ENCODE measurements at regions not wholly inside any gene's neighbourhood (a gene's known extent, or its start where the extent isn't known, plus 50 kb on each side); places are given as distances from the start of the nearest gene placed in this dataset.

GRCh38 chr14:80109055-80109454 is 102.2 kb downstream of the DIO2 start:
- Histone ChIP-seq H3K36me3 (ENCODE audit: control insufficient read depth in 2 of 2, insufficient read depth in 2 of 2, low read length in 1 of 2) (no peaks in the 10 kb centered on the region), H3K4me1 (ENCODE audit: control insufficient read depth in 2 of 2, insufficient read depth in 2 of 2, low read length in 1 of 2) (no peaks in the 10 kb centered on the region), H3K27me3 (ENCODE audit: control insufficient read depth in 1 of 2, insufficient read depth in 2 of 2, low read length in 2 of 2) (no peaks in the 10 kb centered on the region), H3K27ac (ENCODE audit: low read depth in 2 of 2, low read length in 1 of 2) (no peak overlapping the region), H3K4me3 (ENCODE audit: low read depth in 1 of 2, low read length in 2 of 2) (no peak overlapping the region), H3K9me3 (ENCODE audit: control insufficient read depth in 2 of 2, insufficient read depth in 1 of 2, low read depth in 1 of 2, low read length in 1 of 2) (peaks cover 0 to 2% of the 10 kb centered on the region in 2 donors)
- 78 to 89% methylated on average over 1 of the region's 1 CpG for WGBS, 2 donors

GRCh38 chr14:80108430-80108829 is 102.9 kb downstream of the DIO2 start:
- Histone ChIP-seq H3K36me3 (ENCODE audit: control insufficient read depth in 2 of 2, insufficient read depth in 2 of 2, low read length in 1 of 2) (no peaks in the 10 kb centered on the region), H3K27ac (ENCODE audit: low read depth in 2 of 2, low read length in 1 of 2) (no peak overlapping the region), H3K27me3 (ENCODE audit: control insufficient read depth in 1 of 2, insufficient read depth in 2 of 2, low read length in 2 of 2) (no peaks in the 10 kb centered on the region), H3K4me1 (ENCODE audit: control insufficient read depth in 2 of 2, insufficient read depth in 2 of 2, low read length in 1 of 2) (no peaks in the 10 kb centered on the region), H3K4me3 (ENCODE audit: low read depth in 1 of 2, low read length in 2 of 2) (no peak overlapping the region), H3K9me3 (ENCODE audit: control insufficient read depth in 2 of 2, insufficient read depth in 1 of 2, low read depth in 1 of 2, low read length in 1 of 2) (peaks cover 0 to 2% of the 10 kb centered on the region in 2 donors)
- 67 to 75% methylated on average over 2 of the region's 2 CpGs for WGBS, 2 donors

- Histone ChIP-seq H3K4me1 (ENCODE audit: control insufficient read depth in 2 of 2, insufficient read depth in 2 of 2, low read length in 1 of 2) (no peaks in the 10 kb centered on the region), H3K27ac (ENCODE audit: low read depth in 2 of 2, low read length in 1 of 2) (no peak overlapping the region), H3K9me3 (ENCODE audit: control insufficient read depth in 2 of 2, insufficient read depth in 1 of 2, low read depth in 1 of 2, low read length in 1 of 2) (no peaks in the 10 kb centered on the region), H3K36me3 (ENCODE audit: control insufficient read depth in 2 of 2, insufficient read depth in 2 of 2, low read length in 1 of 2) (no peaks in the 10 kb centered on the region), H3K27me3 (ENCODE audit: control insufficient read depth in 1 of 2, insufficient read depth in 2 of 2, low read length in 2 of 2) (no peaks in the 10 kb centered on the region), H3K4me3 (ENCODE audit: low read depth in 1 of 2, low read length in 2 of 2) (no peak overlapping the region)
- 65 to 75% methylated on average over 5 of the region's 5 CpGs for WGBS, 2 donors
Measured at GRCh38 chr14:80105488-80105994, 105.8 kb downstream of the DIO2 start.

GRCh38 chr14:80101835-80102234 is 109.5 kb downstream of the DIO2 start:
- no peaks in the 10 kb centered on the region for H3K36me3 ChIP-seq (ENCODE audit: control insufficient read depth in 2 of 2, insufficient read depth in 2 of 2, low read length in 1 of 2)
- H3K27me3 ChIP-seq (ENCODE audit: control insufficient read depth in 1 of 2, insufficient read depth in 2 of 2, low read length in 2 of 2), result no peaks in the 10 kb centered on the region
- H3K4me1 ChIP-seq (ENCODE audit: control insufficient read depth in 2 of 2, insufficient read depth in 2 of 2, low read length in 1 of 2), result no peaks in the 10 kb centered on the region
- no peak overlapping the region for H3K27ac ChIP-seq (ENCODE audit: low read depth in 2 of 2, low read length in 1 of 2)
- no peaks in the 10 kb centered on the region for H3K9me3 ChIP-seq (ENCODE audit: control insufficient read depth in 2 of 2, insufficient read depth in 1 of 2, low read depth in 1 of 2, low read length in 1 of 2)
- H3K4me3 ChIP-seq (ENCODE audit: low read depth in 1 of 2, low read length in 2 of 2), result no peak overlapping the region

GRCh38 chr14:80100681-80101080 is 110.6 kb downstream of the DIO2 start:
- Histone ChIP-seq H3K4me3 (ENCODE audit: low read depth in 1 of 2, low read length in 2 of 2) (no peak overlapping the region), H3K27ac (ENCODE audit: low read depth in 2 of 2, low read length in 1 of 2) (no peak overlapping the region), H3K4me1 (ENCODE audit: control insufficient read depth in 2 of 2, insufficient read depth in 2 of 2, low read length in 1 of 2) (no peaks in the 10 kb centered on the region), H3K36me3 (ENCODE audit: control insufficient read depth in 2 of 2, insufficient read depth in 2 of 2, low read length in 1 of 2) (no peaks in the 10 kb centered on the region), H3K9me3 (ENCODE audit: control insufficient read depth in 2 of 2, insufficient read depth in 1 of 2, low read depth in 1 of 2, low read length in 1 of 2) (no peaks in the 10 kb centered on the region), H3K27me3 (ENCODE audit: control insufficient read depth in 1 of 2, insufficient read depth in 2 of 2, low read length in 2 of 2) (no peaks in the 10 kb centered on the region)
- 87 to 92% methylated on average over 7 of the region's 7 CpGs for WGBS, 2 donors

GRCh38 chr14:80095623-80096022 is 115.7 kb downstream of the DIO2 start:
- Histone ChIP-seq H3K4me1 (ENCODE audit: control insufficient read depth in 2 of 2, insufficient read depth in 2 of 2, low read length in 1 of 2) (no peaks in the 10 kb centered on the region), H3K9me3 (ENCODE audit: control insufficient read depth in 2 of 2, insufficient read depth in 1 of 2, low read depth in 1 of 2, low read length in 1 of 2) (no peaks in the 10 kb centered on the region), H3K27ac (ENCODE audit: low read depth in 2 of 2, low read length in 1 of 2) (no peak overlapping the region), H3K36me3 (ENCODE audit: control insufficient read depth in 2 of 2, insufficient read depth in 2 of 2, low read length in 1 of 2) (no peaks in the 10 kb centered on the region), H3K4me3 (ENCODE audit: low read depth in 1 of 2, low read length in 2 of 2) (no peak overlapping the region), H3K27me3 (ENCODE audit: control insufficient read depth in 1 of 2, insufficient read depth in 2 of 2, low read length in 2 of 2) (no peaks in the 10 kb centered on the region)
- WGBS, 2 donors, result 68 to 71% methylated on average over 4 of the region's 4 CpGs

GRCh38 chr14:80087411-80087810 is 123.9 kb downstream of the DIO2 start:
- no peak overlapping the region for H3K4me3 ChIP-seq (ENCODE audit: low read depth in 1 of 2, low read length in 2 of 2)
- H3K4me1 ChIP-seq (ENCODE audit: control insufficient read depth in 2 of 2, insufficient read depth in 2 of 2, low read length in 1 of 2), result no peaks in the 10 kb centered on the region
- no peaks in the 10 kb centered on the region for H3K36me3 ChIP-seq (ENCODE audit: control insufficient read depth in 2 of 2, insufficient read depth in 2 of 2, low read length in 1 of 2)
- WGBS, 2 donors, result 64 to 75% methylated on average over 1 of the region's 1 CpG
- no peak overlapping the region for H3K27ac ChIP-seq (ENCODE audit: low read depth in 2 of 2, low read length in 1 of 2)
- H3K27me3 ChIP-seq (ENCODE audit: control insufficient read depth in 1 of 2, insufficient read depth in 2 of 2, low read length in 2 of 2), result no peaks in the 10 kb centered on the region
- no peaks in the 10 kb centered on the region for H3K9me3 ChIP-seq (ENCODE audit: control insufficient read depth in 2 of 2, insufficient read depth in 1 of 2, low read depth in 1 of 2, low read length in 1 of 2)

GRCh38 chr14:80084196-80084595 is 127.1 kb downstream of the DIO2 start:
- no peaks in the 10 kb centered on the region for H3K27me3 ChIP-seq (ENCODE audit: control insufficient read depth in 1 of 2, insufficient read depth in 2 of 2, low read length in 2 of 2)
- H3K27ac ChIP-seq (ENCODE audit: low read depth in 2 of 2, low read length in 1 of 2), result no peak overlapping the region
- no peak overlapping the region for H3K4me3 ChIP-seq (ENCODE audit: low read depth in 1 of 2, low read length in 2 of 2)
- WGBS, 2 donors, result 85 to 92% methylated on average over 2 of the region's 2 CpGs
- H3K9me3 ChIP-seq (ENCODE audit: control insufficient read depth in 2 of 2, insufficient read depth in 1 of 2, low read depth in 1 of 2, low read length in 1 of 2), result no peaks in the 10 kb centered on the region
- no peaks in the 10 kb centered on the region for H3K36me3 ChIP-seq (ENCODE audit: control insufficient read depth in 2 of 2, insufficient read depth in 2 of 2, low read length in 1 of 2)
- no peaks in the 10 kb centered on the region for H3K4me1 ChIP-seq (ENCODE audit: control insufficient read depth in 2 of 2, insufficient read depth in 2 of 2, low read length in 1 of 2)

GRCh38 chr14:80080601-80081000 is 130.7 kb downstream of the DIO2 start:
- WGBS, 2 donors, result 70 to 71% methylated on average over 4 of the region's 4 CpGs

GRCh38 chr14:80078501-80078900 is 132.8 kb downstream of the DIO2 start:
- H3K36me3 ChIP-seq (ENCODE audit: control insufficient read depth in 2 of 2, insufficient read depth in 2 of 2, low read length in 1 of 2), result no peaks in the 10 kb centered on the region
- no peaks in the 10 kb centered on the region for H3K27me3 ChIP-seq (ENCODE audit: control insufficient read depth in 1 of 2, insufficient read depth in 2 of 2, low read length in 2 of 2)
- no peaks in the 10 kb centered on the region for H3K9me3 ChIP-seq (ENCODE audit: control insufficient read depth in 2 of 2, insufficient read depth in 1 of 2, low read depth in 1 of 2, low read length in 1 of 2)
- no peak overlapping the region for H3K4me3 ChIP-seq (ENCODE audit: low read depth in 1 of 2, low read length in 2 of 2)
- 47 to 52% methylated on average over 1 of the region's 1 CpG for whole genome bisulfite sequencing, 2 donors
- no peak overlapping the region for H3K27ac ChIP-seq (ENCODE audit: low read depth in 2 of 2, low read length in 1 of 2)
- H3K4me1 ChIP-seq (ENCODE audit: control insufficient read depth in 2 of 2, insufficient read depth in 2 of 2, low read length in 1 of 2), result no peaks in the 10 kb centered on the region

More at GRCh38 chr14:80080601-80081000, 130.7 kb downstream of the DIO2 start:
- no peaks in the 10 kb centered on the region for H3K27me3 ChIP-seq (ENCODE audit: control insufficient read depth in 1 of 2, insufficient read depth in 2 of 2, low read length in 2 of 2)
- no peaks in the 10 kb centered on the region for H3K36me3 ChIP-seq (ENCODE audit: control insufficient read depth in 2 of 2, insufficient read depth in 2 of 2, low read length in 1 of 2)
- H3K4me1 ChIP-seq (ENCODE audit: control insufficient read depth in 2 of 2, insufficient read depth in 2 of 2, low read length in 1 of 2), result no peaks in the 10 kb centered on the region
- no peak overlapping the region for H3K4me3 ChIP-seq (ENCODE audit: low read depth in 1 of 2, low read length in 2 of 2)
- no peak overlapping the region for H3K27ac ChIP-seq (ENCODE audit: low read depth in 2 of 2, low read length in 1 of 2)
- no peaks in the 10 kb centered on the region for H3K9me3 ChIP-seq (ENCODE audit: control insufficient read depth in 2 of 2, insufficient read depth in 1 of 2, low read depth in 1 of 2, low read length in 1 of 2)

Measured in esophagus (tissue), 2 donors.